ENCODE measurements at regions not wholly inside any gene's neighbourhood (a gene's known extent, or its start where the extent isn't known, plus 50 kb on each side); places are given as distances from the start of the nearest gene placed in this dataset.

DNA sequence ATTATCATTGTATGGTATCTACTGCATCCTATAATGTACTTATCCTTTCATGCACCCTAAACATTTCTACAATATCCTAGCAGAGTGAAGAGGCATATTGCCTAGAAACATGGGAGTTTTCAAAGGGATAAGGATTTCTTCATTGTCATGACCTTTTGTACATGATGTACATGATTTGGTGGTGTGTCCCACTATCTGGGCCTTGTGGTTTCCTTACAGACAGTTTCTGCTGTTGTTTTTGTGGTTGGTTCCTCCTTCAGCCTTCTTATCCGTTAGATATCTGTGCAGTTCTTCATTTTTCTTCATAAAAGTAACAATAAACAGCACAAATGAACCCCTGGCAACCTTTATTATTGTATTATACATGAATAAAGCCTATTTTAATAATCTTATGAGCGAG is 70.4 kb upstream of the BACH1 start:
- DNase-seq: no peak

DNA sequence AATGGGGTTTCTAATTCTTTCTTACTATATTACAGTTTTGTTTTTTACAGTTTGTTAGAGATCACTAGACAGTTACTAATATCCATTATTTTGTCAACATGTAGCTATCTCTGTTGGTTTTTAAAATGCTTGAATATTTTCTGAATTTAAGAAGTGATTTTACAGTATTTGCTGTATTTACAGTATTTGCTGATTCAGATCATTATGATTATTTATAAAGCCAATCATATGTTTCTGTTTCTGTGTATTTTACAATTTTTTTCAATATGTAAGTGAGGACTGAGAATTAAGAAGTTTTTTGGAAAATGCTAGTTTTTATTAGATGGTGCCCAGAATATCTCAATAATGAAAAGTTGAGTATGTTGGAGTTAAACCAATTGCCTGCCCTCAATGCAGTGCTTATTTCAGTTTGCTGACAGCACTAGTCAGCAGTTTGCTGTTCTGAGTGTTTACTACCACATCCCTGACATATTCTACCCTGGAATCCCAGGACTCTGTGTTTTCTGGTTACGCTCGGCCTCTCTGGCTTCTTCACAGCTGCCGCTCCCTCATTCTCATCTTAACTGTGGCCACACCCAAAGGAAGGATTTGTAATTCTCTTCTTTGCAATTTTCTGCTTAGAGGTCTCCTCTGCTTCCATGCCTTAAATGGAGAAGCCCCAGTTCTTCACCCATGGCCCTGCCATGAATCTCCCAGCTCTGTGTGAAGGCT is 68.0 kb upstream of the BACH1 start:
- DNase-seq: no peak

DNA sequence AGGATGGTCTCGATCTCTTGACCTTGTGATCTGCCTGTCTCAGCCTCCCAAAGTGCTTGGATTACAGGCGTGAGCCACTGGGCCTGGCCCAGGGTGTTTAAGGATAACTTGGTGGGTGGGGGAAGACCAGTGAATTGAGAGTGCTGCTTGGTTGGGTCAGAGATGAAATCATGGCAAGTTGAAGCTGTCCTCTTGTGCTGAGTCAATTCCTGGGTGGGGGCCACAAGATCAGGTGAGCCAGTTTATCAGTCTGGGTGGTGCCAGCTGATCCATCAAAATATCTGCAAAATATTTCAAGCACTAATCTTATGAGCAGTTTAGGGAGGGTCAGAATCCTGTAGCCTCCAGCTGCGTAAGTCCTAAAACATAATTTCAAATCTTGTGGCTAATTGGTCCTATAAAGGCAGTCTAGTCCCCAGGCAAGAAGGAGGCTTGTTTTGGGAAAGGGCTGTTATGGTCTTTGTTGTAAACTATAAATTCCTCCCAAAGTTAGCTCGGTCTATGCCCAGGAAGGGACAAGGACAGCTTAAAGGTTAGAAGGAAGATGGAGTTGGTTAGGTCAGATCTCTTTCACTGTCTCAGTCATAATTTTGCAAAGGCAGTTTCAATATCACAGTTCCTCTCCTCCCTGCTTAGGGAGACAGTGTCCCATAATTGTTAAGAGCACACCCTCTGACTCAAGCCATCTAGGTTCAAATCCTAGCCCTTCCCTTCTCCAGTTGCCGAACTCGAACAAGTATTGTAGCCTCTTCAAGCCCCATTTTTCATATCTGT is 66.8 kb upstream of the BACH1 start:
- DNase-seq: no peak

DNA sequence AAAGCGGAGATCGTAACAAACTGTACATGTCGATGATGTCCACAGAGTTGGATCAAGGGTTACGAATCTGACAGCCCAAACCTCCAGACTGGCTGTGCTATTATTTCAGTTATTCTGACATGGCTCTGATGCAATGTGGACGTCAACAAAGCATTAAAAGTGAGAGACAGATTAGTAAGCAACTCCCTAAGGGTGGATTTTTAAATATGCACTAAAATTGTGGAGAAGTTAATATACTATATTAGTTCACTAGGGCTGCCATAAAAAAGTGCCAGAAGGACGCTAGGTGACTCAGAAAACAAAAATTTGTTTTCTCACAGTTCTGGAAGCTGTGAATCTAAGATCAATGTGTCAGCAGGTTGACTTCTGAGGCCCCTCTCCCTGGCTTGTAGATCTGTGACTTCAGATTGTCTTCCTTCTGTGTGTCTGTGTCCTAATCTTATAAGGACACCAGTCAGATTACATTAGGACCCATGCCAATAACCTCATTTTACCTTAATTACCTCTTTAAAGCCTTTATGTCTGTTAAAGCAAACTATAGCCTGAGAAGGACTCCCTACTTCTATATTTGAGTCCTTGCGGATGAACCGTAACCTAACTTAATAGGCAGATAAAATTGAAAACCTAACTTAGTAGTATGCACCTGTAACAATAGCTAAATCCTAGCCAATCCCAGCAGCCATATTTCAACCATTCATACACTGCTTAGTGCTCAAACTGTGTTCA is 66.0 kb upstream of the BACH1 start:
- DNase-seq: no peak

DNA sequence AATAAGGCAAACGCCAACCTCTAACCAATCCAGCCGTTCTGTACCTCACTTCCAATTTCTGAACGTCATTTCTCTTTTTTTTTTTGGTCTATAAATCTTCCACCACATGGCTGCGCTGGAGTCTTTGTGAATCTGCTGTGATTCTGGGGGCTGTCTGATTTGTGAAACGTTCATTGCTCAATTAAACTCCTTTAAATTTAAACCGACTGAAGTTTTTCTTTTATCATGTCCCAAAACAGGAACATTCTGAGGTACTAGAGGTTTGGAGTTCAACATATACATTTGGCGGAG is 65.5 kb upstream of the BACH1 start:
- no peak for DNase-seq

DNA sequence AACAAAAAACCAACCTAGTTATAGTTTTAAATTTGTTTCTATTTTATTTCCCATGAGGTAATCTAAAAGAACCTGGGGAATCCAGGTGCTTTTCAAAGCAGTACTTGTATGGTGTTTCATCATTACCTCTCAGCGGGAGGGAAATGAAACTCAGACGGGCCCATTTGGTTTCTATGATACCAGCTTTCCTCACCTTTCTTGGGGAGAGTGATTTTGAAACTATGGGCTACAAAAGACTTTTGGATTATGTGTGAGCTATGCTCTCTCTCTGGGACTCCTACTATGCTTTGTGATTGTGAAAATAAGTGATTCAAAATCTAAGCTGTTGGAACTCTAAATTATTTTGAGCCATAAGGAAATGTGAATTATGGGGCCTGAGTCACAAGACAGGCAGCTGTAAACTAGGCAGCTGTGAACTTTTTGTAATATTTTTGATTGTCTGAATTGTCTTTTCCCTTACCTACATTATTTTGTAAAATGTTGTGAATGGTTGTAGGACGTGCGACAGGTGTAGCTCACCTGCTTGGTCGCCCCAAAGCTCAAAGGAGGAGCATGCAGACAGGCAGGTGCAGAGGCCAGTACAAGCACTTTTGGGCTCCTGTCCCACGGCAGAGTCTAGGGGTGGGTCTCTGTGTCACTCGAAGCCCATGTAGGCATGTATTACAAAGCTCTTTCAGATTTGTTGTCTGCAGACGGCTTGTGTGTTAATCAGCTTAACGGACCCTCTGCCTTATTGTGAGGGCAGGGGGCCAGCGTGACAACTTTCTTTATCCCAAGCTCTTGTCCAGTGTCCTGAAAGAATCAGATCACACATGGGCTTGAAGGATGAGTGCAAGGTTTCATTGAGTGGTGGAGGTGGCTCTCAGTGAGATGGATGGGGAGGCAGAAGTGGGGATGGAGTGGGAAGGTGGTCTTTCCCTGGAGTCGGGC is 64.8 kb upstream of the BACH1 start:
- DNase-seq: no peak

DNA sequence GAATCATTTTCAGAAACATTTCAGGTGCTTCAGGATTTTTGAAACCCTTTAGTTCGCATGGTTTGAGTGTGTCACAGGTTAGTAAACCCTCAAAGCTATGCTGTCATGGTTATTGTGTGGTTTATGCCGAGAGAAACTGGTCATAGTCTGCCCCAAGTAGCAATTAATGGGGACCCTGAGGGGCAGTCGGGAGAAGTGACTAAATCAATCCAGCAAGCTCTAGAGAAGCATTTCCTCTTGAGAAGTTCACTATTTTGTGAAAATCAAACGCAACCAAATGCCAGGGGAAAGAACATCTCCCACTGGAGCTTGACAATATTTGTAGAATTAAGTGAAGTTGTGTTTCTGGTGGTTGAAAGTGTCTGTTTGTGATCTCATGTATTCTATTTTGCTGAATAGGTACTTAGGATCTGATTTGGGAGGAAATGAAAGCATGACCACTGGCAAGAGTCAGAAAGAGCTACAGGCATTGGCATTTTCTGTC is 63.0 kb upstream of the BACH1 start:
- DNase-seq: no peak

DNA sequence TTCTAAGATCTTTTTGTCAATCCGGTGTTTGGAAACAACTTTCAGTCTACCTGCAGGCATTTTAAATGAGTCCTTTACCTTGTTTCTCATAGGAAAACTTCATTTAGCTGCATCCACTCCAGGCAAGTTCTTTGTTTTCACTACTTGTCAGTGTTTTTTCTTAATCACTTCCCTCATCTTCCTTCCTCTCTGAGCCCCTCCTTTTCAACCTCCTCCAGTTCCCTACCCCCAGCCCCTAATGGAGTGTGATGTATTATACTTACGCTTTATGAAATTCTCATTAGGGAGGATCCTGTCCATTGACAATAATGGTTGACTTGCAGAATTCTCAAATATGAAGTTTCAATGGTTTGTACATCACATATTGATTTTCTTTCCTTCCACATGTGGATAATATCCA is 62.5 kb upstream of the BACH1 start:
- DNase-seq: no peak

DNA sequence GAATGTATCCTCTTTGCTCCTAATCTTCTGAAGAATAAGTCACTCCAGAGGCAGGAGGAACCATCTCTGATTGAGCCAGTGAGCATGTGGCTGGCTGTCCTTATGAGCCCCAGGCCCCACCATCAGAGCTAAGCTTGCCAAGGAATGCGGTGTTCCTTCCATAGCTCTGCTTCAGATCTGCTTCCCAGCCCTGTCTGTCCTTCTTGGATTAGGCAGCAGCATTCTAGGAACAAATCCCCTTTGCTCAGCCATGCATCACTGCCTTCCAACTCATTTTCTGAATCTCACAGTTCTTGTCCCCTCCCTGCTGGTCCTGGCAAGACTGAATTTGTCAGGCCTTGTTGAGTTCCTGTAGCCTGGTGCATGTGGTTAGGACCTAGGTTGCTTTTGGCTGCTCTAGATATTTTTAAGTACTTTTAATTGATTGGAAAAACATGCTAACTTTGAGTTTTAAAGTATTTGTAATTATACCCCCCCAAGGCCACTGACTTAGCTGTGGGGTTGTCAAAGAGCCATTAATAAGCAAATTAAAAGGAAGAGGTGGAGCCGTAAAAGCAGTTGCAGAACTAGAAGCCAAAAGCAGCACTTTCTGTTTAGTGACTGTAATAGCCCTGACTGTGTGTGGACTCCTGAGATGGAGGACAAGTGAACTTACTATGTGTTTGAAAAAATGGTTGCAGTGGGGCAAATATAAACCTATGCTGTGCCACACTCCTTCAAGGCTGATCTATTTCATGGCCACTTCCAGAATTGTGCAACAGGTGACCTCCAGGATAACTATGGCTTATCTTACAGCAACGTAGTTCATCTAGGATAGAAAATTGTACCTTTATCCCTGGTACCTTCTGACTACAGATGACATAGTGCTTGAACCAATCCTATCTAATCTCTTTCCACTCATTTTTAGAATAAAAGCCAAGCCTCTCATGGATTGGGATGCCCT is 61.3 kb upstream of the BACH1 start:
- DNase-seq: no peak

DNA sequence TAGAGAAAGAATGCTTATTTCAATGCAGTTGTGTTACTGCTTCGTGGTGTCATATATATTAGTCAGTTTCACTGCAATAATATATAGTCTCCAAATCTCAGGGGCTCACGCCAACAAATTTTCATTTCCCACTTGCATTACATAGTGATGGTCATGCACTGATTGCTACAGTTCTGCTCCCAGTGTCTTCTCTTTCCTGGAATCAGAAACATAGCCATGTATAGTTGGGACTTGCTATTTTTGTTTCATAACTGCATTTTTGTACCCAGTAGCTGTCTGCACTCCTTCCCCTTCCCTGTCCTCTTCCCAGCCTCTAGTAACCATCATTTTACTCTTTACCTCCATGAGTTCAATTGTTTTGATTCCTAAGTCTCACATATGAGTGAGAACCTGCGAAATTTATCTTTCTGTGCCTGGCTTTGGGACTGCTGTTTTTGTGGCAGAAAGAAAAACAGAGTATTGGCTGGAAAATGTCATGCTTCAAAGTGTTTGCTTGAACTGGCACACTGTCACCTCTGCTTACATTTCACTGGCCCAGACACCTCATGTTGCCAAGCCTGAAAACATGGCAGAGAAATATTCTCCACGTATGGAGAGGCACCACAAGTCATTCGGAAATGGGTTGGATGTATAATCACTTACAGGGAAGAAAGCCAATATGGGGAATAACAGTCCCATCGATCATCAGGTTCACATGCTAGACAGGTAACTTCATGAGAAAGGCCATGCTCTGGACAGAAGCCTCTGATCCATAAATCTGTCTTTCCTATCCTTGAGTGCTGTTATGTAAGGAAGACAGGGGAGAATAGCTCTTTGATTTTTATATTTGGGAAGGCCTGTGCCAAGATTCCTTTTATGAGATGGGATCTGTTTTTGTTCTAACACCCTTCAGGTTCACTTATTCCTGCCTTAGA is 60.4 kb upstream of the BACH1 start:
- DNase-seq: no peak

DNA sequence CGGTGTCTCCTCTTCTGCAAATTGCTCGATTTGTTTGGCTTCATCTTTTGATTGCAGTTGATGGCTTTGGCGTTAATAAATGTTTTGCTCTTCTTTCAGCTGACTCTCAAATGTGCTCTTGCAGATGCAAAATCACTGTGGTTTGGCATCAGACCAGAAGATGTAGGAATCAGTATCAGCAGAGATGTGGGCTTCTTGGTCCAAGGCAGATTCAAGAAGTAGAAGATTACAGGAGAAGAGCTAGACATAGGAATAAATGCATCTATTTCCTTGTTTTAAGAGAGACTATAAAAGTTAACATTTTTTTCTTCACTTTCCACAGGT is 59.8 kb upstream of the BACH1 start:
- DNase-seq: no peak

DNA sequence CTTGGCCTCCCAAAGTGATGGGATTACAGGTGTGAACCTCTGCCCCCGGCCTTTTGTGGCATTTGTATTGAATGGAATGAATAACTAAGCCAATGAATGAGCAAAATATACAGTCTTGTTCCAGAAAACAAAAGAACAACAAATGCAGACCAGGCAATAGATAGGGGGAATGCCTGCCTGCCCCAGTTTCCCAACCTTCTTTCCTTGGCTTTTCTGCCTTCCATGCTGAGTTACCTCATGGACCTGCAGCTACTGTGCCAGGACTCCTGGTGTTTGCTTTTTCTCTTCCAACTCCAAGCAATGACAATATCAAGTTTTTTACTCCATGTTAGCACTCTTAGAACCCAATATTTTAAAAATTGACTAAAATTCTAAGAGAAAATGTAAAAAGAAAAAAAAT is 58.6 kb upstream of the BACH1 start:
- no peak for DNase-seq

DNA sequence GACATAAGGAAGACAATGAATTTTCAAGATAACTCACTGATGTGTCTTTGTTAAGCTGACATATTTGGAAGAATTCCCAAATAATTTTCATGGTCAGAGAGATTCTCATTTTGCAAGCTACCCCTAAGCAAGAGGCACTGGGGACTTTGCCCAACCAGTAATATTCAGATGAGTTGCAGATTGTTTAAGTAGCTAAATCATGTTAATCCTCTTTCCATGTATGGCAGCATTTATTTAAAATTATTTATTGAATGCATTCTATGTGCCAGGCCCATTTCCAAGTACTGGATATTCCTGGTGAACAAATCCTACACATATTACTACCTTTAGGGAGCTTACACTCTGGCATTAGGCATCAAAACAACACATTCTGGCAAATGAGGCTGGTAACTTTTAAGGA is 56.5 kb upstream of the BACH1 start:
- no peak for DNase-seq

DNA sequence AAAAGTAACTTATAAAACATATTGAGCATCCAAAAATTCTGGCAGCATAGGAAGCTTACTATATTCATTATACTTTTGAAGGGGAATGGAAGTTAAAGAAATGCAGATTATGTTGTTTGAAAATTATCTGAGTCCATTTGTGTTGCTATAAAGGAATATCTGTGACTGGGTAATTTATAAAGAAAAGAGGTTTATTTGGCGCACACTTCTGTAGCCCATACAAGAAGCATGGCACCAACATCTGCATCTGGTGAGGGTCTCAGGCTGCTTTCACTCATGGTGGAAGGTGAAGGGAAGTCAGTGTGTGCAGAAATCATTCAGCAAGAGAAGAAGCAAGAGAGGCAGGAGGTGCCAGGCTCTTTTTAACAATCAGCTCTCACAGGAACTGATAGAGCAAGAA is 55.5 kb upstream of the BACH1 start:
- no peak for DNase-seq

DNA sequence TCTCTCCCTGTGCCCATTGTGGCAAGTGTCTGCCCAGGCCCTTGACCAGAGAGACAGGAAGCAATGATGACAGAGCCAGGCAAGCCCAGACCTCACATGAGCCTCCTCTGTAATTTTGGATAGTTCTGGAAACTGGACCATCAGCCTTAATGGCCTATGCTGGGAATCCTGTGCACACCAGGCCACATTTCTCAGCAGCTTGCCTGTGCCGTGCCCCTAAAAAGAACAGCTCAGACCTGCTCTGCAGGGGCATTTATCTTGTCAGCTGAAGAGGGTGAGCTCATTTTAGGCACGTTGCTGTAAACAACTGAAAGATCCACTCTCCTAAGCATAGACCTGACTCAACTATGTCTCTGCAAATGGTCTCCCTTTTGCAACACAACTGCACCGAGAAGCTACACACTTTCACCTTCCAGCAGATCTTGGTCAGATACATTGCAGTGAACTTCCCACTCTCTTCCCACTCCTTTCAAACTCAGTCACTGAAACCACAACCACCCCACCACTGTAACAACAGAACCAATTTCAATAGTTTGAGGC is 53.5 kb upstream of the BACH1 start:
- peak; percentile 34 for DNase-seq

DNA sequence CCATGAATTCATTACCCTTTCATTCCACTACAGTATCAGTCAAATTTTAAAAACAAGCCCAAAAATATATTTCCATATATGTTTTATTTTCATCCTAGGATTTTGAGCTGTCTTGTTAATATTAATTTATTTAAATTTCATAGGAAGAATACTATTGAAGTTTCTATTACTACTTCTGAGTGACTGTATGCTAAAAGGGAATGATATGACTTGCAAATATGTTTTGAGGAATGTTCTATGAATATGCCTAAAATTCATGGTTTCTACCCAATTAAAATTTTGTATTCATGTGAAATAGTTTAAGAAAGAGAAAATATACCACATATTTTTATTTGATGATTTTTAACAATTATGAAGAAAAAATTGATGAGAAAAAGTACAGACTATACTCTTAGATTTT is 52.9 kb upstream of the BACH1 start:
- no peak for DNase-seq

DNA sequence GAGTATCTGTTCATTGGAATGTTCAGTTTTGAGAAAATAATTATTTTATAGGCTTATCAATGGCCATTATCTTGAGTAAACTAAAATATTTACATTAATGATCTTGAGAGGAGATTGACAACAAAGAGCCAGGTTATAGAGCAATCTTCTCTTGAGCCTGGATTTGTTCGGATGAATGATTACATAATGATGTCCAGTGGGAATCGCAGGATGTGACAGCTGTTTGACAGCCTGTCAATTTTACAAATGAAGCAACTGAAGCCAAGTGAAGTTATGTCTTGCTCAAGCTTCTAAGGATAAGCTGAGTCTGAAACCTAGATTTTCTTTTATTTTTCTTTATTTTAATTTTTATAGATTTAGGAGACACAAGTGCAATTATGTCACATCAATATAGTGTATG is 52.1 kb upstream of the BACH1 start:
- no peak for DNase-seq

DNA sequence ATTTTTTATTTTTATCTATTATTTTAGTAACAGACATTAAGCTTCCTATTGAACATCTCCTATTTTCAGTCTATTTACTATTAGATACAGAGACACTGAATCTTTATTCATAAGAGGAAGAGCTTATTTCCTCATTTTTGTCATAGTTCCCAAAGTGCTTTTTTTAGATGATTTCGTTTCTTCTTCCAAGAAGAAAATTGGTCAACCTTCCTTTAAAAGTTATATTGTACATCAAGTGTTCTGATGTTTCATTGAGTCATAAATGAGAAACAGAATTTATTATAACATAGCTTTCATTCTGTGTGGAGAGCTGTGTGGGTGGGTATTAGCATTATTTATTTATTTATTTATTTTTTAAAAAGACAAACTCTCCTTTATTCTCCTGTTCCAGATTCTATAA is 50.6 kb upstream of the BACH1 start:
- no peak for DNase-seq

Data from NCI-H510A treated with DMSO at 0.1 percent for 48 hours (cell line).